ENCODE measurements at regions not wholly inside any gene's neighbourhood (a gene's known extent, or its start where the extent isn't known, plus 50 kb on each side); places are given as distances from the start of the nearest gene placed in this dataset.

DNA sequence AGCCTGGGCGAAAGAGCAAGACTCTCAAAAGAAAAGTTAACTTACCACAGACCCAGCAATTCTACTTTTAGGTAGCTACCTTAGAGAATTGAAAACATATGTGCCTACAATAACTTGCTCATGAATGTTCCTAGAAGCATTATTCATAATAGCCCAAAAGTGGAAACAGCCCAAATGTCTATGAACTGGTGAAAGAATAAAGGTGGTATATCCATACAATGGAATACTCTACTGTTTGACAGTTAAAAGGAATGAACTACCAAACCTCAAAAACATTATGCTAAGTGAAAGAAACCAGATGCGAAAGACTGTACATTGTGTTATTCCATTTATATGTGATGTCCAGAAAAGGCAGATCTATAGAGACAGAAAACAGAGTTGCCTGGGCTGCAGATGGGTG, 131.4 kb downstream of the UCHL1 start:
- TF ChIP-seq POLR2AphosphoS5 (IDR thresholded peaks at IDR 0.05; ENCODE audit: insufficient read depth in 1 of 2, low read depth in 1 of 2) (no peak), CTCF (IDR thresholded peaks at IDR 0.05) (no peak), POLR2A (IDR thresholded peaks at IDR 0.05) (no peak)
- no peaks in the 10 kb centered on the region for H3K27me3 ChIP-seq
- intact Hi-C loops (cut with DNase I), result no loop called here
- no peaks in the 10 kb centered on the region for H3K4me1 ChIP-seq
- H3K9me3 ChIP-seq, result no peaks in the 10 kb centered on the region
- H3K36me3 ChIP-seq, result no peaks in the 10 kb centered on the region
- no peak for DNase-seq (ENCODE audit: extremely low spot score in 2 of 2)
- H3K27ac ChIP-seq, result no peak overlapping the region
- H3K4me3 ChIP-seq, result no peak overlapping the region

DNA sequence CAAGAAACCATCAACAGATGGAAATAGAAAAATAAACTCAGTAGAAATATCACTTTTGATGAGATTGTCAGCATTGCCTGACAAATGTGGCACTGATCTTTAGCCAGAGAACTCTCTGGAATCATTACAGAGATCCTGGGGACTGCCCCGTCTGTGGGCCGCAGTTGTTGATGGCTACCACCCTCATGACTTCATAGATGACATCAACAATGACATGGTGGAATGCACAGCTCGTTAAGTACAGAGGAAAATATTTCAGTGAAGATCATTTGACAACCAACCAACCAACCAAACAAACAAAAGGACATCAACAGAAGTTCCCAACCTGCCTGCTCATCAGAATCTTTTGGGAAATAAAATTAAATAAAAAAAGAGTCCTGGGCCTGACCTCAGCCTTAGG, 132.6 kb downstream of the UCHL1 start:
- Histone ChIP-seq H3K4me1 (no peaks in the 10 kb centered on the region), H3K4me3 (no peak overlapping the region), H3K36me3 (no peaks in the 10 kb centered on the region), H3K27me3 (no peaks in the 10 kb centered on the region), H3K9me3 (no peaks in the 10 kb centered on the region), H3K27ac (no peak overlapping the region)
- TF ChIP-seq POLR2AphosphoS5 (IDR thresholded peaks at IDR 0.05; ENCODE audit: insufficient read depth in 1 of 2, low read depth in 1 of 2), result no peak
- no peak for TF ChIP-seq CTCF (IDR thresholded peaks at IDR 0.05)
- no peak for TF ChIP-seq POLR2A (IDR thresholded peaks at IDR 0.05)
- DNase-seq (ENCODE audit: extremely low spot score in 2 of 2), result no peak
- intact Hi-C loops (cut with DNase I), result no loop called here

DNA sequence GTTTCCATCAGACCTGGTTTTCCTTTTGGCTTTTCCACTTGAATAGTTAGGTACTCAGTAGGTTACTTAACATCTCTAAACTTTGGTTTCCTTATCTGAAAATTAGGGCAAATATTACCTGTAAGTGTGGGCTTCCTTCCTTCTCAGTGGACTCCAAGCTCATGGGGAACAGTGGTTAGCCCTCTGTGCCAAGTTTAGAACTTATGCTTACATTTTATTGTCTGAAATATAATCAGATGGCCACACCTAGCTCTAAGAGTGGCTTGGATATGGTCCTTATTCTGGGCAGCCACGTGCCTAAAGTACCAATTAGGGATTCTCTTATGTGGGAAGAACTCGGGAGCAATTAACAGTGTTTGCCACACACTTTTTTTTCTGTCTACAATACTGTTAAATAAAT, 133.9 kb downstream of the UCHL1 start:
- Histone ChIP-seq H3K36me3 (no peaks in the 10 kb centered on the region), H3K27ac (no peak overlapping the region), H3K9me3 (no peaks in the 10 kb centered on the region), H3K27me3 (no peaks in the 10 kb centered on the region), H3K4me1 (no peaks in the 10 kb centered on the region), H3K4me3 (no peak overlapping the region)
- no peak for DNase-seq (ENCODE audit: extremely low spot score in 2 of 2)
- intact Hi-C loops (cut with DNase I), result no loop called here
- TF ChIP-seq POLR2A (IDR thresholded peaks at IDR 0.05) (no peak), CTCF (IDR thresholded peaks at IDR 0.05) (no peak), POLR2AphosphoS5 (IDR thresholded peaks at IDR 0.05; ENCODE audit: insufficient read depth in 1 of 2, low read depth in 1 of 2) (no peak)

GRCh38 chr4:41391271-41391670, 134.5 kb downstream of the UCHL1 start:
- no peak for TF ChIP-seq CTCF (IDR thresholded peaks at IDR 0.05)
- TF ChIP-seq POLR2A (IDR thresholded peaks at IDR 0.05), result no peak
- TF ChIP-seq POLR2AphosphoS5 (IDR thresholded peaks at IDR 0.05; ENCODE audit: insufficient read depth in 1 of 2, low read depth in 1 of 2), result no peak
- H3K4me3 ChIP-seq, result no peak overlapping the region
- no peak overlapping the region for H3K27ac ChIP-seq
- no peak for DNase-seq (ENCODE audit: extremely low spot score in 2 of 2)
- no peaks in the 10 kb centered on the region for H3K9me3 ChIP-seq
- H3K36me3 ChIP-seq, result no peaks in the 10 kb centered on the region
- no peaks in the 10 kb centered on the region for H3K4me1 ChIP-seq
- intact Hi-C loops (cut with DNase I), result no loop called here
- H3K27me3 ChIP-seq, result no peaks in the 10 kb centered on the region

DNA sequence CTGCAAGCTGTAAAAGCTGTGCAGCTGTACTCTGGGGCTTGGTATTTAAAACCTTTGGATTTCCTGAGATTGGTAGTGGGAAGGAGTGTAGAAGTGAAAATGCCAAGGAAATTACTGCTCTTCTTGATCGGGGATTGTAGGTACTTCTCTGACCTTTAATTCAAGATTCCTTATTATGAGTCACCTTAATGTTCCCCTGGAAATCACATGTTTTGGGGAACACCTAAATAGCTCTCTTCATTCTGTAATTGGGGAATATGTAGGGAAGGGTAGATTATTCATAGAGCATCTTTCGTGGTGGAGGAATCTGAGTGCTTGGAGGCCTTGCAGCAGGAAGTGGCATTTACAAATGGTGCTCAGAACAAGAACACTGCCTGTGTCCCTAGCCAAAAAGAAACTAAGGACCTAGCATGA, 137.8 kb downstream of the UCHL1 start:
- Histone ChIP-seq H3K4me3 (no peak overlapping the region), H3K9me3 (no peaks in the 10 kb centered on the region), H3K27ac (no peak overlapping the region), H3K4me1 (no peaks in the 10 kb centered on the region), H3K27me3 (no peaks in the 10 kb centered on the region), H3K36me3 (no peaks in the 10 kb centered on the region)
- DNase-seq (ENCODE audit: extremely low spot score in 2 of 2), result no peak
- TF ChIP-seq POLR2AphosphoS5 (IDR thresholded peaks at IDR 0.05; ENCODE audit: insufficient read depth in 1 of 2, low read depth in 1 of 2), result no peak
- no peak for TF ChIP-seq CTCF (IDR thresholded peaks at IDR 0.05)
- TF ChIP-seq POLR2A (IDR thresholded peaks at IDR 0.05), result no peak
- intact Hi-C loops (cut with DNase I), result no loop called here

Data from vagina (tissue), 2 donors.